GM12878 (cell line): ENCODE measurements at regions not wholly inside any gene's neighbourhood (a gene's known extent, or its start where the extent isn't known, plus 50 kb on each side); places are given as distances from the start of the nearest gene placed in this dataset.

Experiments
- ATAC-seq: fragments of 200-7000 bp; cut with Tn5 transposase; 3 replicates; pipeline ENCODE4 v1.9.1; 2020; ENCODE audit warnings: mild to moderate bottlenecking, moderate library complexity
- BruUV-seq: library from RNA; stranded (reverse); fragments of 400-500 nt; replicated peaks from 2 replicates; lab custom pipeline; 2021; lab: Mats Ljungman, UMichigan
- CTCF ChIA-PET: fragments of 300-600 bp; sonication (Branson Sonifier 250); formaldehyde crosslinking; extraction: SDS; loops from one replicate; lab custom pipeline; 2021; ENCODE audit warnings: inconsistent platforms; lab: Yijun Ruan, JAX
- POLR2A ChIA-PET: fragments of 350-600 bp; formaldehyde crosslinking; extraction: SDS; loops from one replicate; lab custom pipeline; 2021; ENCODE audit warnings: inconsistent platforms; lab: Charles Lee
- RAD21 ChIA-PET: fragments of 300-600 bp; sonication (Branson Sonifier 250); formaldehyde crosslinking; loops from one replicate; lab custom pipeline; 2023; ENCODE audit warnings: antibody characterized with exemption; ENCODE audit not compliant: unreplicated experiment; lab: Charles Lee
- SMC1A ChIA-PET: fragments of 300-600 bp; sonication (Branson Sonifier 250); formaldehyde crosslinking; loops from one replicate; lab custom pipeline; 2023; ENCODE audit not compliant: unreplicated experiment, uncharacterized antibody; lab: Charles Lee
- DNase-seq: peaks from one replicate; pipeline ENCODE4 v3.0.0-alpha.2; 2011; ENCODE audit warnings: low read depth, low spot score
- FAIRE-seq: peaks from 3 replicates; lab custom pipeline; 2011; peaks lifted over from hg19 to GRCh38; lab: Jason Lieb, UNC
- H2AFZ ChIP-seq: 2 replicates; pipeline ENCODE4 v1.6.0; 2011; ENCODE audit warnings: low read depth, low read length, control low read depth; ENCODE audit not compliant: control insufficient read depth
- H3K27ac ChIP-seq: 2 replicates; pipeline ENCODE4 v1.5.1; 2011; ENCODE audit warnings: control low read depth; ENCODE audit not compliant: control insufficient read depth, insufficient read depth
- H3K27me3 ChIP-seq, 2 experiments: replicated peaks in 1 of 2; 2 replicates each; pipeline versions ENCODE4 v1.6.0 to v1.6.1; 2011; ENCODE audit warnings: low read length in 1 of 2; ENCODE audit not compliant: control insufficient read depth in 2 of 2, insufficient read depth in 2 of 2
- H3K36me3 ChIP-seq, 2 experiments: 2 replicates each; pipeline ENCODE4 v1.5.1; 2011; ENCODE audit warnings: low read length in 1 of 2; ENCODE audit not compliant: control insufficient read depth in 2 of 2, insufficient read depth in 2 of 2
- H3K4me1 ChIP-seq: 2 replicates; pipeline ENCODE4 v1.6.1; 2011; ENCODE audit warnings: mild to moderate bottlenecking, low read length, moderate library complexity, mixed read lengths; ENCODE audit not compliant: control insufficient read depth, insufficient read depth
- H3K4me2 ChIP-seq: 2 replicates; pipeline ENCODE4 v1.6.0; 2011; ENCODE audit warnings: control low read depth; ENCODE audit not compliant: control insufficient read depth, insufficient read depth
- H3K4me3 ChIP-seq: fragments of 200-600 bp; sonication (generic); 2 replicates; pipeline ENCODE4 v1.5.1; 2016
- H3K79me2 ChIP-seq: 2 replicates; pipeline ENCODE4 v1.6.0; 2011; ENCODE audit warnings: low read length; ENCODE audit not compliant: control insufficient read depth, insufficient read depth
- H3K9ac ChIP-seq: 2 replicates; pipeline ENCODE4 v1.8.0; 2011; ENCODE audit warnings: low read length, control low read depth, mixed read lengths; ENCODE audit not compliant: control insufficient read depth, insufficient read depth
- H3K9me3 ChIP-seq: replicated peaks from 3 replicates; pipeline ENCODE4 v1.5.1; 2011; ENCODE audit warnings: mild to moderate bottlenecking, low read length; ENCODE audit not compliant: control insufficient read depth, insufficient read depth
- H4K20me1 ChIP-seq: 2 replicates; pipeline ENCODE4 v1.6.0; 2011; ENCODE audit not compliant: control insufficient read depth, insufficient read depth
- CREM ChIP-seq: IDR thresholded peaks from 2 replicates; pipeline ENCODE4 v1.6.1; 2014; ENCODE audit warnings: antibody characterized with exemption, low read depth
- CTCF ChIP-seq, 3 experiments: IDR thresholded peaks in 2 of 3; conservative IDR thresholded peaks in 1 of 3; 2 replicates each; pipeline ENCODE4 v1.5.1; 2011; ENCODE audit warnings: low read depth in 3 of 3, low read length in 3 of 3, mild to moderate bottlenecking in 3 of 3, control low read depth in 2 of 3, moderate library complexity in 2 of 3, inconsistent platforms in 1 of 3, mixed read lengths in 1 of 3; ENCODE audit not compliant: control insufficient read depth in 2 of 3, insufficient read depth in 1 of 3; ENCODE audit errors: extremely low read depth in 1 of 3
- POLR2AphosphoS2 ChIP-seq: IDR thresholded peaks from 2 replicates; pipeline ENCODE4 v1.6.1; 2011; ENCODE audit warnings: low read depth, mild to moderate bottlenecking, low read length, improper control_type of control experiment, moderate library complexity
- RAD21 ChIP-seq: IDR thresholded peaks from 2 replicates; pipeline ENCODE4 v1.6.1; 2011; ENCODE audit warnings: mild to moderate bottlenecking, low read depth, low read length, moderate library complexity; ENCODE audit not compliant: insufficient read depth
- SMC3 ChIP-seq: IDR thresholded peaks from 2 replicates; pipeline ENCODE4 v1.6.1; 2011; ENCODE audit warnings: low read length, improper control_type of control experiment, borderline replicate concordance
- YY1 ChIP-seq: IDR thresholded peaks from 2 replicates; pipeline ENCODE4 v1.6.1; 2011; ENCODE audit warnings: low read depth, mild to moderate bottlenecking, low read length
- in situ Hi-C: fragments of 300-500 bp; cut with MboI; formaldehyde crosslinking; loops from 9 replicates; pipeline ENCODE4 v1.14.3; 2018; ENCODE audit warnings: mixed read lengths
- intact Hi-C: fragments of 100-400 bp; cut with micrococcal nuclease; formaldehyde crosslinking; loops from one replicate; pipeline ENCODE4 v1.14.2; 2022; ENCODE audit not compliant: unreplicated experiment

GRCh38 chr3:17811646-17812045, 69.2 kb upstream of the TBC1D5 start:
- no peaks in the 10 kb centered on the region for H3K79me2 ChIP-seq
- no peak overlapping the region for H3K4me3 ChIP-seq
- H3K27me3 ChIP-seq: no peaks in the 10 kb centered on the region
- H3K4me2 ChIP-seq: no peak overlapping the region
- H3K36me3 ChIP-seq: no peaks in the 10 kb centered on the region
- FAIRE-seq (no peak), DNase-seq (no peak), ATAC-seq (no peak)
- no peaks in the 10 kb centered on the region for H3K4me1 ChIP-seq
- BruUV-seq: no TSS peak
- ChIA-PET CTCF (interaction anchor here (1.0 to 2.1 kb wide), 4 partner anchors 13 to 268 kb away, joined by 3 to 4 read pairs (median 4); no protein-coding TSS in a partner anchor), RAD21 (no interaction called here), SMC1A (interaction anchor here (1.3 kb wide), 1 partner anchor 168 kb away, joined by 3 read pairs; no protein-coding TSS in a partner anchor)
- H3K9ac ChIP-seq: no peak overlapping the region
- H3K9me3 ChIP-seq: no peaks in the 10 kb centered on the region; the same call in 2 of the 3 replicates
- in situ Hi-C loops: no loop called here
- intact Hi-C loops: no loop called here
- TF ChIP-seq POLR2AphosphoS2: no peak
- no peak for TF ChIP-seq YY1
- TF ChIP-seq, all 136 proteins: peak for 0
- H4K20me1 ChIP-seq: no peaks in the 10 kb centered on the region
- POLR2A ChIA-PET: no interaction called here
- no peak overlapping the region for H3K27ac ChIP-seq
- no peak overlapping the region for H2AFZ ChIP-seq

GRCh38 chr3:17810759-17811158, 68.3 kb upstream of the TBC1D5 start:
- ATAC-seq: no peak; the same call in 2 of the 3 replicates
- no peaks in the 10 kb centered on the region for H3K36me3 ChIP-seq
- DNase-seq: no peak
- TF ChIP-seq CTCF (IDR thresholded peaks at IDR 0.05 in 2 of 3, conservative IDR thresholded peaks at IDR 0.05 in 1 of 3; ENCODE audit: control insufficient read depth in 2 of 3, extremely low read depth in 1 of 3, insufficient read depth in 1 of 3, low read depth in 3 of 3, low read length in 3 of 3) (peak; percentile 19 to 34 (median 19); a peak in 3 of 6 replicates), CREM (no peak), SMC3 (peak; percentile 24; the same call in 1 of the 2 replicates), RAD21 (peak; percentile 32; the same call in 1 of the 2 replicates)
- TF ChIP-seq, all 136 proteins: peak for 3
- Histone ChIP-seq H3K9ac (no peak overlapping the region), H3K4me3 (no peak overlapping the region), H3K79me2 (no peaks in the 10 kb centered on the region), H3K9me3 (no peaks in the 10 kb centered on the region; the same call in 2 of the 3 replicates), H3K4me2 (no peak overlapping the region), H4K20me1 (no peaks in the 10 kb centered on the region), H3K4me1 (no peaks in the 10 kb centered on the region), H3K27me3 (no peaks in the 10 kb centered on the region), H3K27ac (no peak overlapping the region), H2AFZ (no peak overlapping the region)
- CTCF ChIA-PET: interaction anchor here (1.1 kb wide), 2 partner anchors 31 to 168 kb away, joined by 5 to 8 read pairs; no protein-coding TSS in a partner anchor
- intact Hi-C loops (no loop called here), in situ Hi-C loops (no loop called here)
- no peak for FAIRE-seq
- SMC1A ChIA-PET: interaction anchor here (1.3 to 1.8 kb wide), 2 partner anchors 10 to 167 kb away, joined by 3 to 6 read pairs; no protein-coding TSS in a partner anchor
- POLR2A ChIA-PET: no interaction called here
- RAD21 ChIA-PET: no interaction called here
- BruUV-seq: no TSS peak
